H4 (cell line): ENCODE measurements at regions not wholly inside any gene's neighbourhood (a gene's known extent, or its start where the extent isn't known, plus 50 kb on each side); places are given as distances from the start of the nearest gene placed in this dataset.
A peak's percentile ranks its signal among the peaks of the same experiment; 100 is the strongest.

Experiments
- DNase-seq: peaks from one replicate; pipeline ENCODE4 v3.0.0-alpha.2; 2015; ENCODE audit warnings: low spot score

DNA sequence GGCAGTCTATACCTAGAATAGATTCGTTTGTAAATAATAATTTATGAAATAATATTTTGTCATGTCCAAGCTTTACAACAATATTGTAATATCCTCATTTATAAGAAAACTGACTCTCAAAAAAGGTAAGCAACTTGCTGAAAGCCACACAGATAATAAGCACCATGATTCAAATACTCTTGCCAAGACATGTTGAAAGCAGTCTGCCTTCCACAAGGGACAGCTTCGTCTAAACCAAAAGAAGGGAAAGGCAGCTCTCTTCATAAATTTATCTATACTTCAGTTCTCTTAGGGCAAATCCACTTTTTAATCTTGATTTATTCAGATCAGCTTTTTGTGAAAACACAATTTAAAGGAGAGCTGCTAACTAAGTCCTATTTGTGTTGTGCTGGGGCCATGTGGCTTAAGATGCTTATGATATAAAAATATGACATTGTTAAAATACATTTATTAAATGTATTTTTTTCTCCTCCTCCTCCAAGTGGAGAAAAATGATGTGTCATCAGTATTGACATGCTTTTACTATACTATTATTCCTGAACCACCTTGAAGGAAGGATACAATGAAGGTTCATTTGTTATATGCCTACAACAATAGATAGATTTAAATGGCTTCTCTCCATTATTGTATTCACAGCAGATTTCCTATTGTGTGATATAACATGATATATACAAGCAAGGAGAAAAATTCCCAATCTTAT lies 737.0 kb downstream of the HDGFL1 start:
- DNase-seq: no peak

DNA sequence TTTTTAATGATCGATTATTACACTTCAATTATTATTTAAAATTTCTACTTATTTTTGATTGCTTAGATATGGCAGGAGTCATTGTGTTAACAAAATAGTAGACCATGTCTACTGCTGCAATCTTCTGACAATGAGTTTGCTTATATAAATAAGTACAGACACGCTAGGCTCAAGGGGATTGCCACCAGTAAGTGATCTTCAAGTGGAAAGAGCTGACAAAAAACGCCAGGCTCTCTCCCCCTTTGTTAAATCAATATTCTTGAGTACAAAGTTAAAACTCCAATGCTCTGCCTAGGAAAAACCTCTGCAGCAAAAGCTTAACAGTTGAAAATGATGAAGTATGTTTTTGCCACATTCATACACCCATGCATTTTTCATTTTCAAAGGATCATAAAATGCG lies 738.1 kb downstream of the HDGFL1 start:
- no peak for DNase-seq

DNA sequence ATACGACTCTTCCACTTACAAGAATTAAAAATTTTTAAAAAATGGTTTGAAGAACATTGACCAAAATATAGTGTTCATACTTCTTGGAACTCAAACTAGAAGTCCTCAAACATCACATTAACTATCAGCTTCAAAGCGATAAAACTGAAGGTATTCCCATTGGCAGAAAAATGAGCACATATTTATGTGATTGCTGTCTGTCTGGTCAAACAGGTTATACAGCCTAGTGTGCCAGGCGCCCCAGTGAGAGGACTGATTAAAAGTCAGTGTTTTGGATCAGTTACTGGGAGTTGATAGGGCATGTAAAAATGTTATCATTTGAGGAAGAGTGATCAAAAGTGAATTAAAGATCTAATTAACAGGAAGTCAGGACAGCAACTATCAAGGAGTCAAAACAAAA lies 738.8 kb downstream of the HDGFL1 start:
- no peak for DNase-seq

DNA sequence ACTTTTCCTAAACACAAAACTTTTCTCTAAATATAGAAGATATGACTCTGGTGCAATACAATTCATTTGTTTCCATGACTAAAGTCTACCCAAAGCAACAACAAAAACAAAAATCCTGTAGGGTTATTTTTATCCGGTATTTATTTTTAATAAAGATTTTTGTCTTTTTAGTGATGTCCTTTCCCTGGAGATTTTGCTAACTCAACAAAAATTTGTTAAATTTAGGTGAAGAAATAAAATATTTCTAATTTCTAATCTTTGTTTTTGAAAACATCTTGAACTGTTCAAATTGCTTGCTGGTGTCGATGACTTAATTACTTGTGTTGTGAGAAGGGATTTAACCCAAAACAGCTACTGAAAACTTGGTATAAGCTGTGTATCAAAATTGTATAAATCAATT lies 741.8 kb downstream of the HDGFL1 start:
- DNase-seq: no peak

DNA sequence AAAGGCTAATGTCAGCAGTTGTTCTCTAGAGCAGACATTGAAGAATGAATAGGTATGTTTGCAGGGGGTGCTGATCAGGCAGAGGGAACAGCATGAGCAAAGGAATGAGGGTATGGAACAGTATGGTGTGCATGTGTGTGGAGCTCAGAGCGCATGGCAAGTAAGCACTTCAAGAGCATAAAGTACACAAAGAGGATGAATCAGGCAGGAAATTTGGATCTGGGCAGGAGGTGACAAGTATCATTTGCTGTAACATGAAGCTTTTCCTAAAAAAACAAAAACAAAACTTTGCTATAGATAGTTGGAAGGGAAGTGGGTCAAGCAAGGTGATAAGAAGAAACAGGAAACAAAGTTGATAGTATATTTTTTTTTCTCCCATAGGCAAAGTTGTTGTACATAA lies 746.8 kb downstream of the HDGFL1 start:
- peak; percentile 6 for DNase-seq

DNA sequence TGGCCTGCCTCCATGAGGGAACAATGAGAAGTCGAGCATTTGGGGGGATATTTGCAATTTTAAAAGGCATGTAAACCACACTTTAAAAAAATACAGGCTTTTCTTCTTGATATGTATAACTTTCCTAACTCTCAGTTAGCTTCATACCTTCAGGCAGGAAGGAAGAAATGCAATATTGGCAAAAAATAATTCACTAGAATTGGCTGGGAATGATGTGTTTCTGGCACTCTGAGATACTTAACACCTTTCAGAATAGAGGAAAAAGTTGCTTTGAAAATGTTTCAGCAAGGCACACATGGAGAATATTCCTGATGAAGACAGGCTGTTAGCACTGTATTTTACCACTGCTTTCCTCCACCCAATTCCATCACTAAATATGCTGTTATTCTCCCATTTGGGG lies 747.6 kb downstream of the HDGFL1 start:
- no peak for DNase-seq

DNA sequence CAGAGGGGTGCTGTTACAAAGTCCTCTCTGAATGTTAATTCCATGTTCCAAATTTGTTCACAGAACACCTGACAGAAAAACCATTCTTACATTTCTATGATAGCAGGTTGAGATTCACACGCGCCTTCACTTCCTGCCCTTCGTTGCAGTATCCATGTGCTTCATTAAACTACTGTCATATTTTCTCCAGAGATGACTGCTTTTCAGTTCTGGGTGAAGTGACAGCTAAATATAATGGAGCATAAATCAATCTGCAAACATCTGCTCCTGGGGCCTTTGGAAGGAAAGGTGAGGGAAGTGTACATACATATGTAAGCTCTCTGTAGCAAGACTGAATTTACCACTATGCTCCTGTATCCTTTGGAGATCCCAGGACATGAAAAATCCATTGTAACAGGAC lies 750.2 kb downstream of the HDGFL1 start:
- DNase-seq: no peak

DNA sequence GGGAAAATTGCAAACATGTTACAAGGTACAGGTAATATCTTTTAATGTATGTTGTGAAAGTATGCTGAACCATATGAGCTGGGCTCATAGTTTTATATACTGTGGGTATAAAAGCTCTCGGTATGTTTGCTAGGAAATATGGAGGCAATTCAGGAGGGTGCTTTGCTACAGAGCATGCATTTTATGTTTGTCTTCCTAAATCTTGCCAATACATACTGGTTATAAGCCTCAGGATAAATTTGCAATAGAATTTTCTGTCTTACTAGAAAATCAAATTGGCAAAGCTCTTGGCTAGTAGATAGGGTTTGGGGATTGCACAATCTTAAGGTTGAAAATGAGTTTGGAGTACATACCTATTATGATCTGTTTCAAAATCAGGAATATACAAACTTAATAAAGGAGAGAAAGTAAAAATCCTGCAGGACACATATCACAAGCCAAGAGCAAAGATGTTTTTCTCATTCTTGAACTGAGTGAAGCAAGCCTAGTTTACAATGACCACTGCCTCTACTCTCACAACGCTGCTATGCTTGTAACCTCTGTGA lies 751.2 kb downstream of the HDGFL1 start:
- no peak for DNase-seq

DNA sequence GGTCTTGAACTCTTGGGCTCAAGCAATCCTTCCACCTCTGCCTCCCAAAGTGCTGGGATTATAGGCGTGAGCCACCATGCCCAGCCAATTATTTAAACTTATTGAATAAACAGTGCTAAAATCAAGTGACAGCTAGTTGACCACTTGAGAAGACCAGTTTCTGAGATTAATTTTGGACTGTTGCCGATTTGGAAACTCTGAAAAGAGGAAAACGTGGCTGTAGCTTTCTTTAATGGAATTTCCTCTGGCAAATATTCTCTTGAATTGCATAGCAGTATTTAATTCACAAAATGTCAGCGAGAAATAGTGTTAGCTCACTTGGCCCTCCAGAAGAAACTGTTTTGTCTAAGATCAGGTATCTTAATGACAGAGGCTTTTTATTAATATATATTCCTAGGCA lies 754.5 kb downstream of the HDGFL1 start:
- DNase-seq: no peak

DNA sequence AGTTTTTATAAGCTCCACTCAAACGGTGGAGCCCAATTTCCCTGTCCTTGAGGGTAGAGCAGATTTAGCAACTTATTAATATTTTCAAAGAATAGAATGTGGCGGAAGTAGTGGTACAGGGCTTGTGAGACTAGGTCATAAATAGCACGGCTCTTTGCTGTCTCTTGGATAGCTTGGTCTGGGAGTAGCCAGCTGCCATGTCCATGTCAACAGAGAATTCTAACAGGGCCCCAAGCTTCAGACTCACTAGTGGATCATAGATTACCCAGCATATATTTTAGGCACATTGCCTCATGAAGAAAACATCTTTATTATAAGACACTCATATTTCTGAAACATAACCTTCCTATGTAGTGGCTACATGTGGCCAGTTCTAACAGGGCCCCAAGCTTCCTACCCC lies 755.7 kb downstream of the HDGFL1 start:
- DNase-seq: no peak

DNA sequence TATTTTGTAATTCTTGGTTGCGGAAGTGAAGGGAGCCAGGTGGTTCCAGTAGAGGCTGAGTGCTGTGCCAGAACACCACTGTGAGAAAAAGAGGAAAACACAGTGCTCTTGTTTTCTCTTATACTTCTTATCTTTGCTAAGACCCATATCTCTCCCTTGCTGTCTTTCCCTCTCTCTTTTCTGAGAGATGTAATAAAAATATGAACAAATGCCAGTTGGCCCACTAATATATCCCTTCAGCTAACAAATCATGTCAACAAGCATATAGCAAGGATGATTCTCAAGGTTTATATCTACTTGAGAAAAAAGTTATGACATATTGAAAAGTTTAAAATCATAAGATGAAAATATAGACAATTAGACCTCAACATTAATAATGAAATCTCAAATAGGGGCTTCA lies 758.3 kb downstream of the HDGFL1 start:
- DNase-seq: no peak

DNA sequence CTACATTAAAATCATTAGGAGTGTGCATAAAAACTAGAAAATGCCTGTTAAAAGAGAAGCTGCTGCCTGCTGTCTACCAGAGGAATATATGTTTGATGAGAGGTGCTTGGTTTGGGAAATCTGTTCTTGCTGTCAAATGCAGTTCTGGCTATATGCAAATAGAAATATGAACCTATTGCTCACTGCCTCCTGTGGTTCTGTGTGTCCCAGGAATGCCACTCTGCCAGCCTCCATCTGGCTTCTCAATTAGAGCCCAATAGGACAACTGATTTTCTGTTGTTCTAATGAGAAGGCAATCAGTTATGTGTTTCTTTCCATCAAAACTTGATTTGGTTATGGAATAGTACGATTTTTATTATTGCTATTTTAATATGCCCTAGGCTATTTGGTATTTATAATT lies 759.7 kb downstream of the HDGFL1 start:
- no peak for DNase-seq

DNA sequence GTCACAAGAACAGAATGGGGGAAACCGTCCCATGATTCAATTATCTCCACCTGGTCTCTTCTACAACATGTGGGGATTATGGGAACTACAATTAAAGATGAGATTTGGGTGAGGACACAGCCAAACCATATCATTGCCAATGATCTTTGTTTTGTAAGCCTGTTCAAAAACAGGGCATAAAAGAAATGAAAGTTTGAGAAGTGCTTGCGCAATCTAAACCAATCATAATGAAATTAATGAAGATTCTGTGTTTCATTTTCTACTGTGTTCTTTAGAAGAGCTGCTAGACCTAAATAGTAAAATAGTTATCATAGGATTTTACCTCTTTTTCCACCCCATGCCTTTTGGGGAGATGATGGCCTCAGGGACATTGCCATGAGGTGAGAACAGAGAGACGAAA lies 761.3 kb downstream of the HDGFL1 start:
- DNase-seq: no peak

DNA sequence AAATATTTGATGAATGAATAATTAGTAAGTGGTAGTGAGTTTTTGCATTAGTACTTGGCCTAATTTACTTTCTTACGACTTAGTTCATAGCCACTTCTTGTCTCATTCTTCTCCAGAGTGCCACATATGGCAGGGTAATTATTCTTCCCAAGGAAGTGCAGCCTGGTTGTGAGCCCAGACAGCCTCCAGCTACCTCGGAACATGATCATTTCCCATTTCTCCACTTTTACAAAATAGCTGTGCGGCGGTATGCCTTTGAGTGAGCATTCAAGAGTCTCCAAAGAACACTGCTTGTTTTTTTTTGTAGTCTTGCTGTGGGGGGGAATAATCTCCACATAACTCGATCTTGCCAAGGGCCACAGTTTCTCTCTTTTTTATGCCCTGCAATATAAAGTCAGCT lies 765.0 kb downstream of the HDGFL1 start:
- no peak for DNase-seq

DNA sequence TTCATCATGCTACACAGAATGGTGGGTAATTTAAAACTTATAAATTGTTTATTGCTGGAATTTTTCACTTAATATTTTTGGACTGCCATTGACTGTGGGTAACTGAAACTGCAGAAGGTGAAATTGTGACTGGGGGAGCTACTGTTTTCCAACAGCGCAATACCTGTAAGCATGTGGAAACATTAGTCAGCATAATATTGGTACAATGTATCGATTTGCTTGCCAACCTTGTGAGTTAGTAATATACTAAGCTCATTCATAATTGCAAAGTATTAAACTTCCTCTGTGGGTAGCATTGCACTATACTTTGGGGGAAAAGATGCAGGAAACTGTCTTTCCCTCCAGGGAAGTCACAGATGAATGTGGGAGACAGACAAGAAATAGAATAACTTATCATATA lies 766.5 kb downstream of the HDGFL1 start:
- no peak for DNase-seq

DNA sequence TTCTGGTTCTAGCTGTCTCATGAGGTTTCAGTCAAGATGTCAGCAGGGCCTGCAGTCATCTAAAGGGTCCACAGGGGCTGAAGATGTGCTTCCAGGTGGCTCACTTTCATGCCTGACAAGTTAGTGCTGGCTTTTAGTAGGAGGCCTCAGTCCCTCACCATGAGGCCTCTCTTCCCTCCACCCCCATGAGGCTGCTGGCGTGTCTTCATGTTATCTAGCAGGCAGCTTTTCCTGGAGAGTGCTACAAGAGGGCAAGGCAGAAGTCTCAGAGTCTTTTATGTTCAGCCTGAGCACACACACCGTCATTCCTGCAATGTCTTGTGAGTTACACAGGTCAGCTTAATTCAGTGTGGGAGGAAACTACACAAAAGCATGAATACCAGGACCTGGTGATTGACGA lies 769.9 kb downstream of the HDGFL1 start:
- DNase-seq: no peak

DNA sequence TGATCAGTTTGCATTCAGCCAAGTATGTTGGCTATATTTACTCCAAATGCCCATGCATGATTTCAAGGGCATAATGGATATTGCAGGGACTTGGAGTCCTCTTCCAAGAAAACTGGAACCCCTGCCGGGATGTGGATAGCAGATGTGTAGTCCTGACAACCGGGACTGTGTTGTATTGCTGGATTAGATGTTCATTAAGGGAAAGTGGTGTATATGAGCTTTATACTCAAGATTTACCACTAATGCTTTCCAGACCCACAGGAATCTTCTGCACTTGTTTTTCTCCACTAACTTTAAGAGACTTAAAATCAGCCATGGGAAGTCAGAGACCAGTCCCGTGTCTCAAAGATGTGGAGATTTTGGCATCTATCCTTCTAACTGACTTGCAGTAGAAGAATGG lies 770.9 kb downstream of the HDGFL1 start:
- no peak for DNase-seq

DNA sequence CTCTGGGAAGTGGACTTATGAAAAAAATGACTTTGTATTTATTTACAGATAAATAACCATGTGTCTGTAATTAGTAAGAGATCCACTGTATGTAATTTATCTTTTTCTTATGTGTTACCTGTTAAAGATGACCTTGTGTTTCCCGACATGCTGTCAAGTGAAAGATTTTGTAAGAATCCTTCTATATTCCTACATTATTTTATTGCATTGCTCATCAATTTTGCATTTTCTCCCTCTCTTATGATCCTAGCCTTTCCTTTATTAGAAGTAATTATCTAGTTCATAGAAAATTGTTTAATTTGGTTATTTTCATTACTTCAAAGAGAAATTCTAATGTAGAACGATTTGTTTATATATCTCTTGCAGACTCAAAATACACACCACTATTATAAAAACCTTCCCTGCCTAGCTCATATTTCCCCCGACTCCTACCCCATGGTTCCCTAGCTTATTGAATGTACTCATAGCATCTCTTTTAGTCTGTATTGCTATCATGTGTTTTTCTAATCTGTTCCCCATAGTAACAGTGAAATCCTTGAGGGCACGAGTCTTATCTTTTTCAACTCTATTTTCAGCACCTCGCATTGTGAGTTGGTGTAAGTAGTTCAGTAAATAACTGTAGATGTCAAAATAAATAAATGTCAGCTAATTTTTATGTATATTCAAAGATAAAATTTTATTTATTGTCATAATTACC lies 774.4 kb downstream of the HDGFL1 start:
- no peak for DNase-seq

DNA sequence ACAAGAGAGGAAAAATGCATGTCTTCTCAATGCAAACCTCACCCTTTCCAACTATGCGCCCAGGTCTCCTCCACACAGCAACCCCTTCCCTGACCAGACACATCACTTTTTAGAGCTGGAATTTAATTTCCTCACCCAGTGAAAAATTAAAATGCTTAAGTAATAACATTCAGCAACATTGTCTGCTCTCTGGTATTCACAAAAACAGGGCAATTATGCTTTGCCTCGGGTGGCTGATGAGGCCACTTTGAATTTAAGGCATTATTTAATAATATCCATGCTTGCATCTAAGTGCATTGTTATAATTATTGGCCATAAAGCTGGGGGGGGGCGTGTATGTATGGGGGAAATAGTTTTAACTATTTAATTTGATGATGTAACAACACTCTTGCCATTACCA lies 777.8 kb upstream of the NRSN1 start:
- DNase-seq: no peak

DNA sequence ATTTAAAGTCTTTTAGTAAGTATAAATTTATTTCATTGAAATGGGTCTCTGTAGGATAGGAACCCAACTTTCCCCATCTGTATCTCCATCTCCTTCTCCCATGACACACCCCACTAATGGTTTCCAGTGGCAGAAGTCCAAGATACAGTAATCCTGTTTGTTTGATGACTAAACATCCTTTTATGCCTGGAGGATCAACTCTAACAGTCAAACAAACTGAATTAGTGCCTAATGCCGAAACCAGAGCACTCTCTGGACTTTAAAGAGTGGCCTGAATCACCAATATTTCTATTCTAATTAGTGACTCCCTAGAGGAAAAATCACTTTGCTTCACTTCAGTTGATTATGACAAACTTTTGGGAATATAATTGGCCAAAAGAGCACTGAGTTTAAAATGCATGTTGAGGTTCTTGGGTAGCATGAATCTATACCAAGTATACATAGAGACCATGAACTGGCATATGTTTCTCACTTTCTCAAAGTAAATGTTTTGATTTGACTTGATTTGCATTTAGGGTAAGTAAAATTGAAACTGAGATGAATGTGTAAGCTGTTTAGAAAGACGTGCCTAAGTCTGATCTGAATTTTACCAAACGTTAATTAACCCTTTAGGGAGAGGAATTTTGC lies 776.4 kb upstream of the NRSN1 start:
- peak; percentile 81 for DNase-seq

DNA sequence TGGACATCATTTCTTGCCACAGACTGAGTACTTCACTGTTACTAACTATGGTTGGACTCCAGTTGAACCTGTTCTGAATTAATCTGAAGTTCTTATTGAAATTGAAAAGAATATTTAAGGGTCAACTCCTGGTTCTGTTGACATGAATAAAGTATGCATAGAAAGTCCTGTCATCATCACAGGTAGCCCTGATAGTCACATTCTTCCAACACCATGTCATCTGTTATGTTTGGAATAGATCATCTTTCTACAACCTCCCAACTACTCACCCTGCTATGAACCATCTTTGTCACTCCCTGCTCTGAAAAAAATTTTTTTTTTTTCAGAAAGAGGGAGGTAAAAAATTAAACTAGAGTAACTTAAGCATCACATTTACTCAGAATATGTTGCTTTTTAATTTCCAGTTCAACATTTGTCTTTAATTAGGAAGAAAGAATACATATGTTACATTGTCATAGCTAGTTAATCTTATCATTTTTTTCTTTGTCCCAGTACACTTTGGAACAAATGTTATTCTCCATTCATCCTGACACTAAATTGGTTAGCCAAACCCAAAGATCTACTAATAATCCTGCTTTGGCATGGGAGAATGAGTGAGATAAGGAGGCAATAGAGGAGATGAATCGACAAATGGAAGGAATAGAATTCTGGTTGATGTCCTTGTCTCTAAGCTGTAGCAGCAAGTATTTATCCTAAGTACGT lies 775.1 kb upstream of the NRSN1 start:
- no peak for DNase-seq

DNA sequence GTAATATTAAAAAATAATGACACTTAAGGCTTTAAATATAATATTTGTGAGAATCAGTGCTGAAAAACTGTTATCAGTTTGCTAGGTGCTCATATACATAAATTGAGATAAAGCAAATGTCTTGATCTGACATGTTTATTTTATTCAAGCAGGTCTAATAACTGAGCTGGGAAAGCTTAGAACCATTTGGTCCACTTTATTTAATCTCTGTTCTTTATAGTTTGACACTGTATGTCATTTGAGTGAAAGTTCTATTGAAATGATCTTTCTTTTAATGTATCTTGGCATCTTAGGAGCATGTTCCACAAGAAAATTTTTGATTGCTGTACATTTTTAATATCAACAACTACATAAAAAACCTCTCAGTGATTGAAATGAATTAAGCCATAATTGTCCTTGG lies 772.0 kb upstream of the NRSN1 start:
- DNase-seq: no peak
